GM19324 (cell line): ENCODE measurements at regions not wholly inside any gene's neighbourhood (a gene's known extent, or its start where the extent isn't known, plus 50 kb on each side); places are given as distances from the start of the nearest gene placed in this dataset.
"Not testable (repeated sequence)": the region's sequence is repeated elsewhere in the genome, so short reads cannot be mapped to it uniquely, and the experiment has no call there.

Experiments
- ATAC-seq: cut with Tn5 transposase; IDR thresholded peaks from one replicate; pipeline ENCODE4 v1.9.1; 2021; ENCODE audit warnings: mild to moderate bottlenecking, moderate library complexity; ENCODE audit not compliant: unreplicated experiment, low FRiP score

- ATAC-seq = no peak
These were observed 426.2 kb downstream of the PCDH7 start for GRCh38 chr4:31146366-31146765.

GRCh38 chr4:31148990-31149389 is 428.8 kb downstream of the PCDH7 start:
- ATAC-seq = no peak

- no peak for ATAC-seq
These were observed 436.1 kb downstream of the PCDH7 start for GRCh38 chr4:31156221-31156620.

- ATAC-seq = no peak
These were observed 440.0 kb downstream of the PCDH7 start for GRCh38 chr4:31160146-31160545.

GRCh38 chr4:31169846-31170245 is 449.7 kb downstream of the PCDH7 start:
- ATAC-seq = no peak

GRCh38 chr4:31171362-31171761 is 451.2 kb downstream of the PCDH7 start:
- no peak for ATAC-seq

GRCh38 chr4:31175242-31175910 is 455.2 kb downstream of the PCDH7 start:
- no peak for ATAC-seq

- no peak for ATAC-seq
These were observed 463.1 kb downstream of the PCDH7 start for GRCh38 chr4:31183256-31183655.

DNA sequence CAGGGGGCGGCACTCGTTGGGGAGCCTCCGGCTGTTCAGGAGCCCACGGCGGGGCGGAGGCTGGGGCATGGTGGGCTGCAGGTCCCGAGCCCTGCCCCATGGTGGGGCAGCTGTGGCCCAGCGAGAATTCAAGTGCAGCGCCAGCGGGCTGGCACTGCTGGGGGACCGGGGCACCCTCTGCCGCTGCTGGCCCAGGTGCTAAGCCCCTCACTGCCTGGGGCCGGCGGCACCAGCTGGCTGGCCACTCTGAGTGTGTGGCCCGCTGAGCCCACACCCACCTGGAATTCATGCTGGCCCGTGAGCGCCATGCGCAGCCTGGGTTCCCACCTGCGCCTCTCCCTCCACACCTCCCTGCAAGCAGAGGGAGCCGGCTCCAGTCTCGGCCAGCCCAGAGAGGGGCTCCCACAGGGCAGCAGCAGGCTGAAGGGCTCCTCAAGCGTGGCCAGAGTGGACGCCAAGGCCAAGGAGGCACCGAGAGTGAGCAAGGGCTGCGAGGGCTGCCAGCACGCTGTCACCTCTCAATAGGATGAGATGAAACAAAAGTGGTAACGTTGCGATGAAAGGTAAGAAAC is 464.9 kb downstream of the PCDH7 start:
- no peak for ATAC-seq

GRCh38 chr4:31187979-31188378 is 467.8 kb downstream of the PCDH7 start:
- ATAC-seq = no peak

DNA sequence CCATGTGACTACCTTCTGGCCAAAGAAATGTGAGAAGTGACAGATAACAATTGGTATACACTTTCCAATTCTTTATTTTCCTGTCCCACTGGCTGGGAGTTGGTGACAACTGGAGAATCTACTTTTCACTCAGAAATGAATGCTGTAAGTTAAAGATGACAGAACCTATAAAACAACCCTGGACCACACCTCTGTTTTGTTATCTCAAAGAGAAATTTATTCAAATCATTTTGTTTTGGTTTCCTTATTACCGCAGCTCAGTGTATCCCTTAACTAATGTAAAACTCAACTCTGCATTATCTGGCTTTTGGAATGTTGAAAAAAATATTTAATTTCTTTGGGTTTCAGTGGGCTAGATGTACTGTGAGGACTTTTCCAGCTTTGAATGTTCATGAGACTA is 469.8 kb downstream of the PCDH7 start:
- ATAC-seq = no peak

- ATAC-seq = no peak
These were observed 470.5 kb downstream of the PCDH7 start for GRCh38 chr4:31190671-31191070.

DNA sequence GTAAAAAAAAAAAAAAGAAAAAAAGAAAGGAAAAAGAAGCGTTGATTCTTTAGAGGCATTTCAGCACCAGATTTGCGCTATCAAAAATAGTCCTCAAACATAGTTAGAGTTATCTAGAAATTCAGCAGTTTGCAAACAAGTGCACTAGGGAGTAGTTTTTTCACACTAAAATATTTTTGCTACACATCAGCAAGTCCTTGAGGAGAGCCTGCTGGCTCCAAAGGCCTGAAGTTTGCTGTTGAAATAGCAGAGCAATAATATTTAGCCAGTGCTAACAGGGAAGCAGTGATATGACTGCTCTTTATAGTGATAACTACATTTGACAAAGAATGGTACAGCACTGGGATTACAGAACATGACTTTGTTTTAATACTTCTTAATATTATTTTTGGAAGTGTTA is 472.2 kb downstream of the PCDH7 start:
- ATAC-seq = no peak

DNA sequence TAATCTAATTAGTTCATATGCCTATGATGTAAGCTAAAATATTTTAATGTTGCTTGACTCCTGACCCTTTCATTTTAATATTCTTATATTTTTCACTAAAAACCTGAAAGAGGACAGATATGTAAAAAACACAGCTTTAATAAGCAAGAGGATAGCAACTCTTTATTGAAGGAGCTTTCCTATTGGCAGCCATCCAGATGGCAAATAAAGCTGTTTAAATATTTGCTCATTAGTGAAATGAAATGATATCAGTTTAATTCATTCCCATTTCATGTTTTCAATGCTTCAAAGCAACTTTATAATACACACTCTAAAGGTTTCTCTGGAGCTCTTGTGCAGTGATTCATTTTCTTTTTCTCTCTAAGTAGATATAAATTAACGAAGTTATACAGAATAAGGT is 473.4 kb downstream of the PCDH7 start:
- no peak for ATAC-seq

DNA sequence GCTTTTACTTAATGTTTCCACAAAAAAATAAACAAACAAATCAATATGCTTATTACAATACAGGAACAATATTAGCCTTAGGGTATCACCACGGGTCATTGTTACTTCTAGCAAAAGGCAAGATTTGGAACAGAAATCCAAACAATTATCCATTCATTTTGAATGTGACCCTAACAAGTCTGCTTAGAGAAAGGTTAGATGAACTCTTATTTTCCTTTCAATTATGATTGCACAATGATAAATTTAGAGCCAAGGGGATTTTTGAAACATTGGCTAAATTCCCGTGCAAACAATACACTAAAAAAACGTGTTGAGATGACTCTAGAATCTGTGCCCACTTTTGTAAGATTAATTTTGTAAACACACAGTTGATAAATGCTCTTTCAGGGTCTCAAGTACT is 474.7 kb downstream of the PCDH7 start:
- ATAC-seq = no peak

- ATAC-seq = no peak
These were observed 479.5 kb downstream of the PCDH7 start for GRCh38 chr4:31199644-31200043.

DNA sequence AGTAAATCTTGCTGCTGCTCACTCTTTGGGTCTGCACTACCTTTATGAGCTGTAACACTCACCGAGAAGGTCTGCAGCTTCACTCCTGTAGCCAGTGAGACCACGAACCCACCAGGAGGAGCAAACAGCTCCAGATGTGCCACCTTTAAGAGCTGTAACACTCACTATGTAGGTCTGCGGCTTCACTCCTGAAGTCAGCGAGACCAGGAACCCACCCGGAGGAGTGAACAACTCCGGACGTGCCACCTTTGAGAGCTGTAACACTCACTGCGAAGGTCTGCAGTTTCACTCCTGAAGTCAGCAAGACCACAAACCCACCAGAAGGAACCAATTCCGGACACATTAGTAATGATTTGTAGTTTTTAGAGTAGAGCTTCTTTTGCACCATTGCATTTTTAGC is 481.9 kb downstream of the PCDH7 start:
- ATAC-seq = not testable (repeated sequence)

GRCh38 chr4:31204874-31205273 is 484.7 kb downstream of the PCDH7 start:
- ATAC-seq = no peak

GRCh38 chr4:31220921-31221320 is 500.8 kb downstream of the PCDH7 start:
- no peak for ATAC-seq

DNA sequence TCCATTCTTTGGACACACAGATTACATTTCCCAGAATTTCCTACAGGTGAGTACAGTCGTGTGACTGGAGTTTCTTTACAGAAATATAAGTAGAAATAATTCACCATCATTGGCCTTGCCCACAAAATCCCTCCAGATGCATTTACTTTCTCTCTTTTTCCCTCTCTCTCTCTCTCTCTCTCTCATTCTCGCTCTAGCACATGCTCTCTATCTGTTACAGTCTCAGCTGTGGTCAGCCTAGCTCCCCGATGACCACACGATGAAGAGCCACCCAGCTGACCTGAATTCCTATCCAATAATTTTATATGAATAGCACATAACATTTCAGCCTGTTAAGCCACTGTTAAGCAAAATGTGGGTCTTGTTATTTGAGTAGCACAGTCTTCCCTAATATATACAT is 507.9 kb downstream of the PCDH7 start:
- no peak for ATAC-seq

DNA sequence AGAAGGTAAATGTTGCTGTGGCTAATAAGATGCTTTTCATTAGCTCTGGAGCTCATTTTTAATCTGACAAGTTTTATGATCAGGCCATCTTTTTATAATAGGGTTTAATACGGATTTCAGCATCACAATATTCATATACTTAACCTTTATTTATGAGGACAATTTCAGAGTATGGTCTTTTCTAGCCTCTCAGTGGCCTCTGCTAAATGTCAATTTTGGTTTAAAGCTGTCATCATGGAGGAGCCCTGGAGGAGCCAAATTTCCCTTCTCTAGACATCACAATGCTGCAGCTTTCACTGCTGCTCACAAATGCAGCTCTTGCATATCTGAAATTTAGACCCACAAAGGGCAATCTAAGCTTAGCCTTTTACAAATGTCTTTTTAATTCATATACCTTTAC is 510.4 kb downstream of the PCDH7 start:
- ATAC-seq = no peak

DNA sequence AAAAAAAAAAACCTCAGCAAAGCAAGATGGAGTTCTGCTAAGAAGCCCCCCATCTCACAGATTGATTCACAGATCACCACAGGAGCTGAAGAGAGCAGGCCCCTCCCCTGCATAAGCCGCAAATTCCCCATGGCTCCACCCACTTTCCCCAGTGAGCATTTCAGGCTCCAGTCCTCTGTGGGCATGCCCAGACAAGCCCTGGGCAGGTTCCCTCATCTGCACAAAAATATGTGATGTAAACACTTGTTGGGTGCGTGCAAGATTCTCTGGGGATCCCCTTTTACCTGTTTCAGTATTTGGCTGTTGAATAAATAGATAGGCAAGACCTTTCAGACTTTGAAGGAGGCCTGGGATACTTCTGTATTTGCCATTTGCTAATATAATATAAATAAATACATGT is 514.3 kb downstream of the PCDH7 start:
- peak; percentile 78 for ATAC-seq

- no peak for ATAC-seq
These were observed 514.7 kb downstream of the PCDH7 start for GRCh38 chr4:31234901-31235300.
